D721Med (cell line): ENCODE measurements at regions not wholly inside any gene's neighbourhood (a gene's known extent, or its start where the extent isn't known, plus 50 kb on each side); places are given as distances from the start of the nearest gene placed in this dataset.

Source experiments
- DNase-seq: peaks from one replicate; pipeline ENCODE4 v3.0.0; 2011; ENCODE audit warnings: low spot score; ENCODE audit not compliant: insufficient read length
- FAIRE-seq: peaks from 2 replicates; lab custom pipeline; 2011; peaks lifted over from hg19 to GRCh38; lab: Jason Lieb, UNC
- CTCF ChIP-seq: IDR thresholded peaks from 2 replicates; pipeline ENCODE4 v1.5.1; 2012; ENCODE audit warnings: mild to moderate bottlenecking, control low read depth; ENCODE audit not compliant: insufficient read depth; ENCODE audit errors: missing control alignments

GRCh38 chr2:129661935-129662334 is 317.5 kb upstream of the RAB6C start:
- no peak for FAIRE-seq
- TF ChIP-seq CTCF, result no peak
- no peak for DNase-seq

- FAIRE-seq (no peak), DNase-seq (no peak)
- no peak for TF ChIP-seq CTCF
These were observed 311.9 kb upstream of the RAB6C start for GRCh38 chr2:129667577-129667976.

- TF ChIP-seq CTCF, result no peak
- DNase-seq (no peak), FAIRE-seq (no peak)
These were observed 306.9 kb upstream of the RAB6C start for GRCh38 chr2:129672521-129672920.

GRCh38 chr2:129673234-129673633 is 306.2 kb upstream of the RAB6C start:
- FAIRE-seq (no peak), DNase-seq (no peak)
- TF ChIP-seq CTCF, result no peak

- FAIRE-seq, result no peak
- no peak for DNase-seq
- no peak for TF ChIP-seq CTCF
These were observed 305.4 kb upstream of the RAB6C start for GRCh38 chr2:129673847-129674711.

GRCh38 chr2:129678751-129679150 is 300.7 kb upstream of the RAB6C start:
- no peak for FAIRE-seq
- no peak for DNase-seq
- no peak for TF ChIP-seq CTCF

GRCh38 chr2:129681788-129682187 is 297.7 kb upstream of the RAB6C start:
- no peak for FAIRE-seq
- TF ChIP-seq CTCF, result no peak

More at GRCh38 chr2:129681788-129682187, 297.7 kb upstream of the RAB6C start:
- no peak for DNase-seq
